Type B pancreatic cell (in vitro differentiated cells): ENCODE measurements at regions not wholly inside any gene's neighbourhood (a gene's known extent, or its start where the extent isn't known, plus 50 kb on each side); places are given as distances from the start of the nearest gene placed in this dataset.

Experiments used
- DNase-seq: peaks from one replicate; pipeline ENCODE4 v3.0.0; 2021; ENCODE audit warnings: mixed read lengths; ENCODE audit not compliant: unreplicated experiment; ENCODE audit errors: extremely low spot score
- H3K27ac Mint-ChIP-seq: 2 replicates; pipeline ENCODE4 v1.8.0; 2021; ENCODE audit warnings: mild to moderate bottlenecking, mixed read lengths
- H3K27me3 Mint-ChIP-seq: 2 replicates; pipeline ENCODE4 v1.8.0; 2021; ENCODE audit warnings: mixed read lengths
- H3K36me3 Mint-ChIP-seq: 2 replicates; pipeline ENCODE4 v1.8.0; 2021; ENCODE audit warnings: mixed read lengths
- H3K4me1 Mint-ChIP-seq: one replicate; pipeline ENCODE4 v1.8.0; 2021; ENCODE audit warnings: mixed read lengths; ENCODE audit not compliant: unreplicated experiment
- H3K4me3 Mint-ChIP-seq: 2 replicates; pipeline ENCODE4 v1.8.0; 2021; ENCODE audit warnings: mild to moderate bottlenecking, mixed read lengths
- H3K9me3 Mint-ChIP-seq: 2 replicates; pipeline ENCODE4 v1.8.0; 2021; ENCODE audit warnings: mixed read lengths
- CTCF ChIP-seq: fragments of 200-600 bp; sonication (generic); conservative IDR thresholded peaks from 2 replicates; pipeline ENCODE4 v1.5.0; 2021; ENCODE audit warnings: antibody characterized with exemption, mild to moderate bottlenecking

GRCh38 chr3:73786321-73786807, 161.6 kb upstream of the PDZRN3 start:
- Mint-ChIP-seq H3K4me3 (no peak overlapping the region), H3K27ac (no peak overlapping the region), H3K4me1 (peaks cover 30% of the 10 kb centered on the region), H3K36me3 (no peaks in the 10 kb centered on the region), H3K27me3 (no peaks in the 10 kb centered on the region), H3K9me3 (no peaks in the 10 kb centered on the region)
- no peak for DNase-seq
- TF ChIP-seq CTCF, result no peak

GRCh38 chr3:73784686-73785392, 160.1 kb upstream of the PDZRN3 start:
- Mint-ChIP-seq H3K9me3 (no peaks in the 10 kb centered on the region), H3K4me3 (no peak overlapping the region), H3K27me3 (no peaks in the 10 kb centered on the region), H3K27ac (no peak overlapping the region), H3K36me3 (no peaks in the 10 kb centered on the region), H3K4me1 (peaks cover 28% of the 10 kb centered on the region)
- no peak for TF ChIP-seq CTCF
- no peak for DNase-seq

GRCh38 chr3:73783811-73784210, 159.1 kb upstream of the PDZRN3 start:
- no peak overlapping the region for H3K4me3 Mint-ChIP-seq
- no peak for TF ChIP-seq CTCF

GRCh38 chr3:73781541-73781940, 156.8 kb upstream of the PDZRN3 start:
- no peak for DNase-seq
- H3K36me3 Mint-ChIP-seq, result no peaks in the 10 kb centered on the region
- H3K4me1 Mint-ChIP-seq, result peaks cover 21% of the 10 kb centered on the region
- H3K9me3 Mint-ChIP-seq, result no peaks in the 10 kb centered on the region
- H3K4me3 Mint-ChIP-seq, result no peak overlapping the region
- H3K27ac Mint-ChIP-seq, result no peak overlapping the region
- TF ChIP-seq CTCF, result no peak
- no peaks in the 10 kb centered on the region for H3K27me3 Mint-ChIP-seq

More at GRCh38 chr3:73783811-73784210, 159.1 kb upstream of the PDZRN3 start:
- Mint-ChIP-seq H3K27me3 (no peaks in the 10 kb centered on the region), H3K4me1 (peaks cover 26% of the 10 kb centered on the region), H3K36me3 (no peaks in the 10 kb centered on the region), H3K27ac (no peak overlapping the region), H3K9me3 (no peaks in the 10 kb centered on the region)
- DNase-seq, result no peak

- no peaks in the 10 kb centered on the region for H3K36me3 Mint-ChIP-seq
- no peaks in the 10 kb centered on the region for H3K9me3 Mint-ChIP-seq
- H3K27me3 Mint-ChIP-seq, result no peaks in the 10 kb centered on the region
- no peak overlapping the region for H3K27ac Mint-ChIP-seq
- no peak overlapping the region for H3K4me3 Mint-ChIP-seq
- TF ChIP-seq CTCF, result no peak
- no peak for DNase-seq
- H3K4me1 Mint-ChIP-seq, result peaks cover 5% of the 10 kb centered on the region
Observed at GRCh38 chr3:73774645-73775044, 149.9 kb upstream of the PDZRN3 start.
